Stomach smooth muscle (tissue), 2 donors: ENCODE measurements at regions not wholly inside any gene's neighbourhood (a gene's known extent, or its start where the extent isn't known, plus 50 kb on each side); places are given as distances from the start of the nearest gene placed in this dataset.
"Not testable (repeated sequence)": the region's sequence is repeated elsewhere in the genome, so short reads cannot be mapped to it uniquely, and the experiment has no call there.

Source experiments
- H3K27ac ChIP-seq: one replicate; pipeline ENCODE4 v1.7.0; 2013; ENCODE audit warnings: mild to moderate bottlenecking, low read length, inconsistent platforms
- H3K27me3 ChIP-seq, 2 donors: one replicate each; pipeline ENCODE4 v1.7.0; 2013; ENCODE audit warnings: low read length in 2 of 2; ENCODE audit not compliant: insufficient read depth in 2 of 2, control insufficient read depth in 1 of 2
- H3K36me3 ChIP-seq, 2 donors: one replicate each; pipeline ENCODE4 v1.7.0; 2013; ENCODE audit warnings: low read length in 2 of 2; ENCODE audit not compliant: control insufficient read depth in 2 of 2, insufficient read depth in 2 of 2
- H3K4me1 ChIP-seq: one replicate; pipeline ENCODE4 v1.7.0; 2013; ENCODE audit warnings: low read length; ENCODE audit not compliant: control insufficient read depth, insufficient read depth
- H3K4me3 ChIP-seq, 2 donors: one replicate each; pipeline ENCODE4 v1.7.0; 2013; ENCODE audit warnings: low read length in 2 of 2
- H3K9ac ChIP-seq, 2 donors: one replicate each; pipeline ENCODE4 v1.7.0; 2013; ENCODE audit warnings: low read length in 2 of 2, mild to moderate bottlenecking in 1 of 2
- H3K9me3 ChIP-seq, 2 donors: one replicate each; pipeline ENCODE4 v1.7.0; 2013; ENCODE audit warnings: low read length in 2 of 2; ENCODE audit not compliant: control insufficient read depth in 2 of 2
- donor health status: healthy.
- donor health status: Pancreatic carcinoma.

GRCh38 chr18:1848716-1849115, 722.6 kb downstream of the METTL4 start:
- no peaks in the 10 kb centered on the region for H3K4me1 ChIP-seq
- H3K27me3 ChIP-seq: no peaks in the 10 kb centered on the region
- H3K27ac ChIP-seq: no peak overlapping the region
- no peak overlapping the region for H3K9ac ChIP-seq
- H3K9me3 ChIP-seq: no peaks in the 10 kb centered on the region
- no peak overlapping the region for H3K4me3 ChIP-seq
- H3K36me3 ChIP-seq: no peaks in the 10 kb centered on the region

GRCh38 chr18:1849386-1849785, 721.9 kb downstream of the METTL4 start:
- H3K27me3 ChIP-seq: no peaks in the 10 kb centered on the region
- no peaks in the 10 kb centered on the region for H3K4me1 ChIP-seq
- no peaks in the 10 kb centered on the region for H3K36me3 ChIP-seq
- no peak overlapping the region for H3K4me3 ChIP-seq
- no peak overlapping the region for H3K9ac ChIP-seq
- no peak overlapping the region for H3K27ac ChIP-seq
- H3K9me3 ChIP-seq: no peaks in the 10 kb centered on the region

- H3K4me1 ChIP-seq, H3K27me3 ChIP-seq, H3K4me3 ChIP-seq, H3K9ac ChIP-seq, H3K27ac ChIP-seq, H3K9me3 ChIP-seq, H3K36me3 ChIP-seq: not testable (repeated sequence)
These were observed 714.0 kb downstream of the METTL4 start for GRCh38 chr18:1857281-1857680.

GRCh38 chr18:1861473-1861872, 709.8 kb downstream of the METTL4 start:
- no peaks in the 10 kb centered on the region for H3K36me3 ChIP-seq
- H3K27ac ChIP-seq: no peak overlapping the region
- H3K4me1 ChIP-seq: no peaks in the 10 kb centered on the region
- H3K4me3 ChIP-seq: no peak overlapping the region
- no peaks in the 10 kb centered on the region for H3K27me3 ChIP-seq
- H3K9me3 ChIP-seq: peaks cover 0 to 2% of the 10 kb centered on the region in 2 donors
- no peak overlapping the region for H3K9ac ChIP-seq

- H3K36me3 ChIP-seq: no peaks in the 10 kb centered on the region
- H3K4me1 ChIP-seq: no peaks in the 10 kb centered on the region
- peaks cover 0 to 2% of the 10 kb centered on the region in 2 donors for H3K9me3 ChIP-seq
- no peaks in the 10 kb centered on the region for H3K27me3 ChIP-seq
- no peak overlapping the region for H3K4me3 ChIP-seq
- H3K9ac ChIP-seq: no peak overlapping the region
- H3K27ac ChIP-seq: no peak overlapping the region
These were observed 705.4 kb downstream of the METTL4 start for GRCh38 chr18:1865869-1866268.

- no peak overlapping the region for H3K27ac ChIP-seq
- H3K4me3 ChIP-seq: no peak overlapping the region
- no peaks in the 10 kb centered on the region for H3K4me1 ChIP-seq
These were observed 699.0 kb downstream of the METTL4 start for GRCh38 chr18:1872274-1872673.

GRCh38 chr18:1875219-1875618, 696.1 kb downstream of the METTL4 start:
- Histone ChIP-seq H3K4me3 (no peak overlapping the region), H3K36me3 (no peaks in the 10 kb centered on the region), H3K27ac (no peak overlapping the region), H3K9ac (no peak overlapping the region), H3K4me1 (no peaks in the 10 kb centered on the region), H3K27me3 (no peaks in the 10 kb centered on the region), H3K9me3 (no peaks in the 10 kb centered on the region)

More at GRCh38 chr18:1872274-1872673, 699.0 kb downstream of the METTL4 start:
- Histone ChIP-seq H3K9ac (no peak overlapping the region), H3K27me3 (no peaks in the 10 kb centered on the region), H3K36me3 (no peaks in the 10 kb centered on the region), H3K9me3 (no peaks in the 10 kb centered on the region)

- no peaks in the 10 kb centered on the region for H3K27me3 ChIP-seq
- no peak overlapping the region for H3K27ac ChIP-seq
- H3K4me1 ChIP-seq: no peaks in the 10 kb centered on the region
- no peak overlapping the region for H3K9ac ChIP-seq
- no peaks in the 10 kb centered on the region for H3K36me3 ChIP-seq
- no peak overlapping the region for H3K4me3 ChIP-seq
- no peaks in the 10 kb centered on the region for H3K9me3 ChIP-seq
These were observed 686.7 kb downstream of the METTL4 start for GRCh38 chr18:1884623-1885022.

GRCh38 chr18:1891641-1892040, 679.7 kb downstream of the METTL4 start:
- no peaks in the 10 kb centered on the region for H3K9me3 ChIP-seq
- no peak overlapping the region for H3K9ac ChIP-seq
- no peak overlapping the region for H3K27ac ChIP-seq
- H3K27me3 ChIP-seq: no peaks in the 10 kb centered on the region
- H3K4me3 ChIP-seq: no peak overlapping the region
- H3K4me1 ChIP-seq: no peaks in the 10 kb centered on the region
- no peaks in the 10 kb centered on the region for H3K36me3 ChIP-seq

- H3K9me3 ChIP-seq: no peaks in the 10 kb centered on the region
- no peaks in the 10 kb centered on the region for H3K27me3 ChIP-seq
- H3K4me1 ChIP-seq: no peaks in the 10 kb centered on the region
- H3K4me3 ChIP-seq: no peak overlapping the region
- H3K27ac ChIP-seq: no peak overlapping the region
- no peak overlapping the region for H3K9ac ChIP-seq
- no peaks in the 10 kb centered on the region for H3K36me3 ChIP-seq
These were observed 679.1 kb downstream of the METTL4 start for GRCh38 chr18:1892191-1892590.

GRCh38 chr18:1895456-1896185, 675.7 kb downstream of the METTL4 start:
- Histone ChIP-seq H3K27ac (no peak overlapping the region), H3K27me3 (no peaks in the 10 kb centered on the region), H3K9me3 (no peaks in the 10 kb centered on the region), H3K9ac (no peak overlapping the region), H3K4me3 (no peak overlapping the region), H3K4me1 (no peaks in the 10 kb centered on the region), H3K36me3 (no peaks in the 10 kb centered on the region)
